C4-2B (cell line): ENCODE measurements at regions not wholly inside any gene's neighbourhood (a gene's known extent, or its start where the extent isn't known, plus 50 kb on each side); places are given as distances from the start of the nearest gene placed in this dataset.

ENCODE experiments used
- H3K27ac ChIP-seq: fragments of 450-650 bp; 2 replicates; pipeline ENCODE4 v1.5.1; 2017
- CTCF ChIP-seq: fragments of 450-650 bp; conservative IDR thresholded peaks from 2 replicates; pipeline ENCODE4 v1.5.1; 2017; ENCODE audit warnings: mild to moderate bottlenecking
- ZFX ChIP-seq: fragments of 450-650 bp; IDR thresholded peaks from 2 replicates; pipeline ENCODE4 v1.6.1; 2017

- no peak overlapping the region for H3K27ac ChIP-seq
- TF ChIP-seq ZFX (no peak), CTCF (no peak)
These were observed 266.4 kb upstream of the FBXL7 start for GRCh38 chr5:15233566-15233965.

- no peak overlapping the region for H3K27ac ChIP-seq
- TF ChIP-seq CTCF = no peak
- no peak for TF ChIP-seq ZFX
These were observed 277.8 kb upstream of the FBXL7 start for GRCh38 chr5:15222156-15222555.

- H3K27ac ChIP-seq = no peak overlapping the region
- TF ChIP-seq ZFX (no peak), CTCF (no peak)
These were observed 279.3 kb upstream of the FBXL7 start for GRCh38 chr5:15220642-15221173.

GRCh38 chr5:15215056-15215455 lies 284.9 kb upstream of the FBXL7 start:
- TF ChIP-seq ZFX (no peak), CTCF (no peak)
- H3K27ac ChIP-seq = no peak overlapping the region

GRCh38 chr5:15214010-15214409 lies 286.0 kb upstream of the FBXL7 start:
- no peak overlapping the region for H3K27ac ChIP-seq
- TF ChIP-seq ZFX (no peak), CTCF (no peak)

GRCh38 chr5:15209053-15209762 lies 290.8 kb upstream of the FBXL7 start:
- H3K27ac ChIP-seq = no peak overlapping the region
- TF ChIP-seq ZFX = no peak
- TF ChIP-seq CTCF = no peak

GRCh38 chr5:15206133-15206532 lies 293.8 kb upstream of the FBXL7 start:
- TF ChIP-seq ZFX (no peak), CTCF (no peak)
- H3K27ac ChIP-seq = no peak overlapping the region
